AG04449 (cell line): ENCODE measurements at regions not wholly inside any gene's neighbourhood (a gene's known extent, or its start where the extent isn't known, plus 50 kb on each side); places are given as distances from the start of the nearest gene placed in this dataset.

ENCODE experiments used
- CTCF ChIA-PET: fragments of 350-600 bp; formaldehyde crosslinking; extraction: SDS; loops from one replicate; lab custom pipeline; 2021; ENCODE audit warnings: antibody characterized with exemption; lab: Yijun Ruan, JAX
- POLR2A ChIA-PET: fragments of 400-600, 350-600 bp; formaldehyde crosslinking; extraction: SDS; loops from one replicate; lab custom pipeline; 2020; ENCODE audit warnings: antibody characterized with exemption, inconsistent platforms; lab: Yijun Ruan, JAX
- DNase-seq: peaks from one replicate; pipeline ENCODE4 v3.0.0-alpha.2; 2010; ENCODE audit warnings: low read depth, low spot score
- H3K4me3 ChIP-seq: 2 replicates; pipeline ENCODE4 v1.5.1; 2011; ENCODE audit warnings: low read depth, mild to moderate bottlenecking, control low read depth, low read length
- TF ChIP-seq, protein P1 (sequence below): IDR thresholded peaks from one replicate; pipeline ENCODE4 v1.5.1; 2011; ENCODE audit warnings: mild to moderate bottlenecking, moderate library complexity, low read length, control low read depth, inconsistent platforms; ENCODE audit not compliant: insufficient read depth; ENCODE audit errors: missing control alignments

- DNase-seq, result peak; percentile 14
- POLR2A ChIA-PET, result no interaction called here
- no peak overlapping the region for H3K4me3 ChIP-seq
- CTCF ChIA-PET, result interaction anchor here (1.1 kb wide), 1 partner anchor 15 kb away, joined by 3 read pairs; no protein-coding TSS in a partner anchor
- TF ChIP-seq, protein P1, sequence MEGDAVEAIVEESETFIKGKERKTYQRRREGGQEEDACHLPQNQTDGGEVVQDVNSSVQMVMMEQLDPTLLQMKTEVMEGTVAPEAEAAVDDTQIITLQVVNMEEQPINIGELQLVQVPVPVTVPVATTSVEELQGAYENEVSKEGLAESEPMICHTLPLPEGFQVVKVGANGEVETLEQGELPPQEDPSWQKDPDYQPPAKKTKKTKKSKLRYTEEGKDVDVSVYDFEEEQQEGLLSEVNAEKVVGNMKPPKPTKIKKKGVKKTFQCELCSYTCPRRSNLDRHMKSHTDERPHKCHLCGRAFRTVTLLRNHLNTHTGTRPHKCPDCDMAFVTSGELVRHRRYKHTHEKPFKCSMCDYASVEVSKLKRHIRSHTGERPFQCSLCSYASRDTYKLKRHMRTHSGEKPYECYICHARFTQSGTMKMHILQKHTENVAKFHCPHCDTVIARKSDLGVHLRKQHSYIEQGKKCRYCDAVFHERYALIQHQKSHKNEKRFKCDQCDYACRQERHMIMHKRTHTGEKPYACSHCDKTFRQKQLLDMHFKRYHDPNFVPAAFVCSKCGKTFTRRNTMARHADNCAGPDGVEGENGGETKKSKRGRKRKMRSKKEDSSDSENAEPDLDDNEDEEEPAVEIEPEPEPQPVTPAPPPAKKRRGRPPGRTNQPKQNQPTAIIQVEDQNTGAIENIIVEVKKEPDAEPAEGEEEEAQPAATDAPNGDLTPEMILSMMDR, result no peak
These were observed 80.3 kb upstream of the ARHGEF7 start for GRCh38 chr13:111034811-111035210.

DNA sequence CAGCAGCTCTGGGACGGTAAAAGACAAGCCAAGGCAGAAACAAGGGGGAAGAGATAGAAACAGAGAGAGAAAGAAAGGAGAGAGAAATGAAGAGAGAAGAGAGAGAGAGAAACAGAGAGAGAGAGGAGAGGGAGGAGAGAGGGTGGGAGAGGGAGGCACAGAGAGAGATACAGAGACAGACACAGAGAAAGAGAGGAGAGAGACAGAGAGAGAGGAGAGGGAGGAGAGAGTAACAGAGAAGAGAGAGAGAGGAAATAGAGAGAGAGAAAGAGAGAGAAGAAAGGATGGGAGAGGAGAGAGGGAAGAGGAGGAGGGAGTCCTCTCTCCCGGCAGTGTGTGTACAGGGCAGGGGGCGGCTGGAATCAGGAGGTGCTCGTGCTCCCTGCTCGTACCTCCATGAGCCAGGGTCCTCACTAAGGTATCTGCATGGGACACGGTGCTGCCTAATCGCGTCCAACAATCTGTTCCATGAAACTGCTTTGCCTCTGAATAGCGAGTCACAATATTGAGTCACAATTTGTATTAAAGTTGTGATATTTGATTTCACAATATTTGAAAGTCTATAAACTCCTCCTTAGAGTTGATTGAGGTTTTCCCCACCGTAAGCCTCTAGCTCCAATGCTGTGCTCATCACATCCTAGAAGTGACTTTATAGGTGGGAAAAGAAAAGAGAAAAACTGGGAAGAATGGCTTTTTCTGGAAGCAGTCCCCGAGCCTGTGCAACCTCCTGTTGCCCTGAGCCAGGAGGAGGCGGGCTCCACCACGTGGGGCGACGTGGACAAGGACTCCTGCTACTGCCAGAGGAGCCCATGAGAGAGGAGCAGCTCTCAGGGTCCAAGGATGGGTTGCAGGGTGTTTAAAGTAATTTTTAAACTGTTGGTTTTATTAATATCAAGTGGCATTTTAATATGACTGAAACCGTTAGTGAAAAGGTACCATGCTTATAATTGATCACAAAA is 81.7 kb upstream of the ARHGEF7 start:
- ChIA-PET POLR2A (no interaction called here), CTCF (interaction anchor here (1.1 kb wide), 1 partner anchor 17 kb away, joined by 3 read pairs; no protein-coding TSS in a partner anchor)
- no peak for DNase-seq
- TF ChIP-seq, protein P1, result no peak
- no peak overlapping the region for H3K4me3 ChIP-seq

- ChIA-PET POLR2A (interaction anchor here (1.1 kb wide), 1 partner anchor 117 kb away, joined by 7 read pairs; the partner anchor contains the start of gene ANKRD10), CTCF (interaction anchor here (1.1 to 1.6 kb wide), 2 partner anchors 118 to 438 kb away, joined by 3 to 4 read pairs; no protein-coding TSS in a partner anchor)
- peak; percentile 51 for DNase-seq
- no peak overlapping the region for H3K4me3 ChIP-seq
- TF ChIP-seq, protein P1, result no peak
These were observed 83.6 kb upstream of the ARHGEF7 start for GRCh38 chr13:111031531-111031961.

- TF ChIP-seq, protein P1, result no peak
These were observed 85.0 kb upstream of the ARHGEF7 start for GRCh38 chr13:111029957-111030609.

GRCh38 chr13:111027458-111028439 is 87.4 kb upstream of the ARHGEF7 start:
- TF ChIP-seq, protein P1, result no peak
- POLR2A ChIA-PET, result no interaction called here
- DNase-seq, result no peak
- no peak overlapping the region for H3K4me3 ChIP-seq
- CTCF ChIA-PET, result no interaction called here

More at GRCh38 chr13:111029957-111030609, 85.0 kb upstream of the ARHGEF7 start:
- H3K4me3 ChIP-seq, result no peak overlapping the region
- no peak for DNase-seq
- ChIA-PET CTCF (interaction anchor here (1.6 kb wide), 1 partner anchor 117 kb away, joined by 4 read pairs; no protein-coding TSS in a partner anchor), POLR2A (no interaction called here)
